HG02885 (cell line): ENCODE measurements at regions not wholly inside any gene's neighbourhood (a gene's known extent, or its start where the extent isn't known, plus 50 kb on each side); places are given as distances from the start of the nearest gene placed in this dataset.

ENCODE experiments used
- ATAC-seq: cut with Tn5 transposase; IDR thresholded peaks from one replicate; pipeline ENCODE4 v1.9.1; 2021; ENCODE audit warnings: mild to moderate bottlenecking; ENCODE audit not compliant: unreplicated experiment, poor library complexity

DNA sequence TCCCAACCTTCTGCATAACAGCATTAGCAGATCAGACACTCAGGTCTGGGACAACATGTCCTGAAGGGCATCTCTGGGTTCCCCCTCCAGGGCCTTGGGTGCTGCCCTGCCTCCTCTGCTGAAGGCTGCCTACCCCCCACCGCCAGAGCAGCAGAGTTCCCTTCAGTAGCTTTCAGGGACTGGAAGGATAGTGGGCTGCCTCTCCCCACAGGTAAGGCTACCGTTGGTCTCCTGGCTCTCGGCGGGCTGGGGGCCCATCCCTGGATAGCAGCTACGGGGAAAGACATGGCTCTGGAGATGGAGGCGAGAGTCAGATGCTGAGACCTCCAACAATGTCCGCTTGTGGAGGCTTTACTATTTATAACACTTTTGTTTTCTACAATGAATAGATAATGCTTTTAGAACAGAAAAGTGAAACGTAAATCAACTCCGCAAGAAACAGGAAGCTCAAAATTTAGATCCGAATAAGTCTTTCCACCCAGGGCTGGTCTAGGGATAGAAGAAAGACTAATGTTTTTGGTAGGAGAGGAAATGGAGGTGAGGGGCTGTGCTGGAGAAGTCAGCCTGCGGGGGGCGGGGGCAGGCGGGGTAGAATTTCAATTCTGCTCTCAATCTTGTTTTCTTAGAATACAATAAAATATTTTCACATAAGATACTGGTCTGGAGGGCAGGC, 58.4 kb downstream of the ARL4C start:
- ATAC-seq = no peak

- no peak for ATAC-seq
Measured at GRCh38 chr2:234437642-234438304, 59.1 kb downstream of the ARL4C start.

DNA sequence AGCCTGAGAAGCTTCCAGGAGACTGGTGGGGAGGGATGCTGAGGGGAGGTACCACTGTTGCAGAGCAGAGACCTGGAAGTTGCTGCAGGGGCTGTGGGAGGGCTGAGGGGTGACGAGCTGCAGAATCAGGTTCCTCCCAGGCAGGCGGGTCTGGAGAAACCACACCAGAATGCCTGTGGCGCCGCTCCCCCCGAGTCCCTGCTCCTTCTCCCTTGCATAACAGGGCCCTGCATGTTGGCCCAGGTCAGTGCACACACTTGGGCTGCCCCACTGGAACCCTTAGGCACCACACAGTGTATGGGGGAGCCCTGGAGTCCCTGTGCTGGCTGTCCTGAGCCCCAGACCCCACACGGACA, 60.4 kb downstream of the ARL4C start:
- no peak for ATAC-seq

DNA sequence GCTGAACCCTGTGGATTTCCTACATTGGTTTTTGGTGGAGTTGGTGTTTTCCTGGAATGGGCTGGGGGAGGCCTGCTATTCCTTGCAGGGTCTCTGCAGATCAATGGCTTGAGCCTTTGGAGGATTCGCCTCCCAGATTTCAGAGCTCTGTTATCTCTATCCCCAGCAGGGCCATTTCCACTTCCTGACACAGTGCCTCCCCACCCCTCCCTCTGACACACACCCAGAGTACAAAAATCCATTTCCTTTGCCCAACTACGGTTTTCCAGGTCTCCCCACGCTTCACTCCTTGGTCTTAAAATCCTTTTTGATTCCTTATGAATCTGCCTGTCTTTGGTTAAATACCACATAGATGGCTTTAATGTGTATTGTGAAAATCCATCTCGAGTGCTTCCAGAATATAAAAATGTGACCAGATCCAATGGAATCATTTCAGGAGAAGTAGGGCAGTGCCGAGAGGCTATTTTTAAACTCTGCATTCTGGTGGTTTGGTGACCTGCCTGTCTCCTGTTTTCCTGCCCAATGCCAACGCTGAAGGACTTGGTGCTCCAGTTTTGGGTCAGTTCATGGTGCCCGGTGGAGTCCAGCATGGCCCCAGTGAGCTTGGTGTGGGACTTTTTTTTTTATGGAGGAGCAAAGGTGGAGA, 60.9 kb downstream of the ARL4C start:
- ATAC-seq = no peak

DNA sequence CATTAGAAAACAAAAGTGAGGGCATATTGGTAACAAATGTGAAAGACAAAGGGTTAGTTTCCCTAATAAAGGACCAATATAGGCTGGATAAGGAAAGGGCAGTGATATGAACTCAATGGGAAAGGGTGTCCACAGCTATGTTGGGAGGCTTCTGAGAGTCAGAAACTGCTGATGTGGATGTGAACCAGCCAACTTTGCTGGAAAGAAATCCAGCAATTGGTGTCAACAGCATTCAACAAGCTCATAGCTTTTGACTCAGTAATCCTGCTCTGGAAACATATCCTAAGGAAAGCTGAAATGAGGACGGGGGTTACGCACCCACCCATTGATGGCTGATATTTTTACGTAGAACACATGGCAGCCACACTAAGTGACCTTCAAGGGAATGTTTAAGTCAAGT, 63.7 kb downstream of the ARL4C start:
- no peak for ATAC-seq

DNA sequence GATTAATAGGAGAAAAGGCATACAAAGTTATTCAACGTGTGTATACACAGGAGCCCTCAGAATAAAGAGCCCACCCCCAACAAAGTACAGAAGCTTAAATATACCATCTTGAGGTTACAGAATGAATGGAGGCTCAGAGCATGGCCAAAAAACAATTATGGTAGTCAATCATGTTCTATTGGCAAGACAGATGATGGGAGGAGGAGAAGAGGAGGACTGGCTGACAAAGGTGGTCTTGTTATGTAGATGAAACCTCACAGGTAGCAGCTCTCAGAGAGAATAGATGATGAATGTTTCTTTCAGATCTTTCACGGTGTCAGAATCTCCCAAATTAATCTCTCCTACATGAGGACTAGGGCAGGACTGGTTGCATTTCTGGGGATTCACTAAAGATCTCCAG, 66.0 kb downstream of the ARL4C start:
- no peak for ATAC-seq

GRCh38 chr2:234429265-234429664, 67.6 kb downstream of the ARL4C start:
- no peak for ATAC-seq

- no peak for ATAC-seq
Measured at GRCh38 chr2:234427081-234428061, 69.5 kb downstream of the ARL4C start.

DNA sequence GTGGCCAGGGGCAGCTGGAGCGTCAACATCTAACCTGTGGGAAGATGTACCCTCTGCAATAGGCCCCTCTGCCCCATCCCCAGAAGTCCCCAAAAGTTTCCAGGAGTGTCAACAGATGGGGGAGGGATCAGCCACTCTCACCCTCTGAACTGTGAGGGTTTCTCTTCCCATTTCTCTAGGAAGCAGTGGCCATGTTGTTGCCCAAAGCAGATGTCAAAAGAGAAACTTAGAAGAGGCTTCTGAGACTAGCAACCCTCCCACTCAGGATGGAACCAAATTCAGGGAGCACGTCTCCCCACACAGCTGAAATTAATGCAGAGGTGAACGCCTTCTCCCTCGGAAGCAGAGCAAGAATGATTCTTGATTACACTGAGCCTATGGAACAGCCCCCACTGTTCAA, 70.3 kb downstream of the ARL4C start:
- no peak for ATAC-seq

GRCh38 chr2:234425639-234426603, 71.0 kb downstream of the ARL4C start:
- ATAC-seq = peak; percentile 80

DNA sequence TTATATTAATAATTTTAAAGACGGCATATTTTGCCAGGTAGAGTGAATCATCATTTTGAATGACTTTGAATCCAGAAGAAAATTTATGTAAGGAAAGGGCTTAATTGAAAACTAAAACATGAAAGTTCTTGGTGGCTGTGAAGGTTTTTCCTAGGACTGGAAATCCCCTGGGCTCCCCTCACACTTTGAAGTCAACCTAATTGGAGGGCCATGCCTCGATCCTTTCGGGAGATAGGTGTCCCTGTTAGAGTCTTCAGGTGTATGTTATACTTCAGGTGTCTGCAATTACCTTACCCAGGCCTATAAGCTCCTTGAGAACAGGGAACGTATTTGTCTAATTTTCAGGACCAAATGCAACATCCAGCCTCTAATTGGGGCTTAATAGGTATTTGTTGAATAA, 73.0 kb downstream of the ARL4C start:
- no peak for ATAC-seq

DNA sequence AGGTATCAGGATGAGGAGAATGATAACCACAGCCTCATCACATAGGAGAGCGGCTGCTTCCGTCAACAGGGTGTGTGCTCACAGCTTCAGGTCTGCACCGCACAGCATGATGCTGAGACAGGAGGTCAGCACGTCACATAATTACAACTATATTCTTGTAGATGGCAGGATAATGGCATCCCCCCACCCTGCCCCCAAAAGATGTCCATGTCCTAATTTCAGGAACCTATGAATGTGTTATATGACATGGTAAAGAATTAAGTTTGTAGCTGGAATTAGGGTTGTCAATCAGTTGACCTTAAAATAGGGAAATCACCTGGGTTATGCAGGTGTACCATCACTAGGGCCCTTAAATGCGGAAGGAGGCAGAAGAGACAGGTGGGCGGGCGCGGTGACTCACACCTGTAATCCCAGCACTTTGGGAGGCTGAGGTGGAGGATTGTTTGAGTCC, 73.9 kb downstream of the ARL4C start:
- ATAC-seq = no peak

- ATAC-seq = no peak
Measured at GRCh38 chr2:234422273-234422732, 74.6 kb downstream of the ARL4C start.

- ATAC-seq = no peak
Measured at GRCh38 chr2:234420408-234420807, 76.5 kb downstream of the ARL4C start.

- no peak for ATAC-seq
Measured at GRCh38 chr2:234419726-234420125, 77.2 kb downstream of the ARL4C start.

DNA sequence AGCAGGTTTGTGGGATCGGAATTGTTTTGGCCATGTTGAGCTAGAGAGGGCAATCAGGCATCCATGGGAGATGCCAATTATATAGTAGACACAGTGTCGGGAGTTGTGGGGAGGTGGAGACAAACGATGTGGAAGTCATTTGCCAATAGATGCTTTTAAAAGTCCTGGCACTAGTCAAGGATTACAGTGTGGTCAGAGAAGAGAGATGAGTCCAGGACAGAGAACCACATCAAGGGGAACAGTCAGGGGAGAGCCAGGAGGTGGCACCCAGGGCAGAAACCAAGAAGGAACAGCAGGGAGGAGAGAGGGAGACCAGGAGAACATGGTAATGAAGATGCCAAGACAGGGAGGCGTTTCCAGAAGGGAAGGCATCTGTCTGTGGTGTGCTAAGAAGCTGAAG, 81.2 kb downstream of the ARL4C start:
- no peak for ATAC-seq

DNA sequence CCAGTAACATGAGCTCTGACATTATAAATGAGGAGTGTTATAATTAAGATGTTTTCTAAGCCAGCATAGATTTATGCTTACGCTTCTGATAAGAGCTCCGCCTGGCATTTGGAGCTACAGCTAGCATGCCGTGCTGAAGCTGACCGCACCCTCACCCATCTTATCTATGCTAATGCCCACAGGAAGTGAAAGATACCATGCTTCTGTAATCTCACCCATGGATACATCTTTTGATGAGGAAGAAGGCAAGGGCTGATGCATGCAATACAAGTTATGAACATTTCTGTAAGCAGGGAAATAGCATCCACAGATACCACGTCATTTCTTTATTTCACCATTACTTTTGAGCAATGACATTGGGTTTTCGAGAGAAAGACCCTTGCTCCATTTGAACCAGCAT, 82.3 kb downstream of the ARL4C start:
- no peak for ATAC-seq

DNA sequence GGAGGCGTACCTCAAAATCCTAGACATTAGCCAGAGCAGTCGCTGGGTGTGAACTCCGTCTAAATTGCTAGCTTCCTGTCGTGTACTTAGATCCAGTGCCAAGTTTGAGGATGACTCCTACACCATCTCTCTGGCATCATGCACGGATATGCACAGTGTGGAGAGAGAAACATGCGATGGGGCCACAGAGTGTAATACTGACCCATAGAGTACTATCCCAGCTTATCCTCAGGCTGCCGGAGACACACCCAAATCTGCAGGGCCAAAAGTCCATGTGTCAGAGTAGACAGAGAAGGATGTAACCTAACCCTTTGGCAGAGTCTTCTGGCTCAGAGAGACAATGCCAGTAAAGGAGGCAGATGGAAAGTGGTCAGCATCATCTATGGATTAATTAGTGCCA, 84.2 kb downstream of the ARL4C start:
- ATAC-seq = no peak

DNA sequence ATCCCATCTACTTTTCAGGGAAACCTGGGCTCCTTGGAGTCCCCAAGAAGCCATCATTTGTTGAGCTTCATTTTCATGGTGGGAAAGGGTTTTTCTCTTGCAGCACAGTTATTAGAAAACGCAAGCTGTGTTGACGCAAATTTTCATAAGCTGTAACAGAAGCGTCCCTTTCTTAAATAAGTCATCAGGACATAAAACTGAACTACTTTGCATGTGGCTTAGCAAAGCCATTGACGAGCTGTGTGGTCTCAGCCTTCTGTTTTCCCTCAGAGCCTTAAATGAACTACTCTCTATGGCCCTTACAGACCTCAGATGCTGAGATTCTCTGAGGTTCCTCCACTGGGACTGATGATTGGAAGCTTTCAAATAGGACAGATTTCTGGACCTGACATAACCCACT, 85.1 kb downstream of the ARL4C start:
- peak; percentile 87 for ATAC-seq
